ENCODE measurements at regions not wholly inside any gene's neighbourhood (a gene's known extent, or its start where the extent isn't known, plus 50 kb on each side); places are given as distances from the start of the nearest gene placed in this dataset.
"Not testable (repeated sequence)": the region's sequence is repeated elsewhere in the genome, so short reads cannot be mapped to it uniquely, and the experiment has no call there.

DNA sequence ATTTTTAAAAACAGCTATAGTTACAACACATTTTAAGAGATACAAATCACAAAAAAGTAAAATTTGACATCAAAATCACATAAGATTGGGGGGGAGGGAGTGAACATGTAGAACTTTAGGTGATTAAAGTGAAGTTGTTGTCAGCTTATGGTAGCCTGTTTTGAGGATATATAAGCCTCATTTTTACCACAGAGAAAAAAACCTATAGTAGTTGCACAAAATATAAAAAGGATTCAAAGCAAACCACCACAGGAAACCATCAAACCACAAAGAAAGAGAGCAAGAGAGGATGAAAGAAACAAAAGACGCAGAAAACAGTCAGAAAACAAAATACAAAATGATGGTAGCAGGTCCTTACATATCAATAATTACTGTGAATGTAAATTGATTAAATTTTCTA is 291.9 kb upstream of the DEPDC1 start:
- no peak for DNase-seq

DNA sequence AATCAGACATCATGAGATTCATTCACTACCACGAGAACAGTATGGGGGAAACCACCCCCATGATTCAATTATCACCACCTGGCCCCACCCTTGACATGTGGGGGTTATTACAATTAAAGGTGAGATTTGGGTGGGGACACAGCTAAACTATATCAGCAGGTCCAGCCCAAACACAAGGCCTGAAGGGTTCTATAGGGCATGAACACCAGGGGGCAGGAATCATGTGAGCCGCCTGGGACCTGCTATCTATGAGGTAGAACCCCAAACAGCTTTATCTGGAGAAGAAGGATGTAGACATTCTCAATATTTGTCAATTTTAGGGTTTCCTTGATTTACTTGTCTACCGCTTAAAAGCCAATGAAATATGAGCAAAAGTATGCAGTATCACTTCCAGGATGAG is 294.9 kb upstream of the DEPDC1 start:
- DNase-seq, result no peak

DNA sequence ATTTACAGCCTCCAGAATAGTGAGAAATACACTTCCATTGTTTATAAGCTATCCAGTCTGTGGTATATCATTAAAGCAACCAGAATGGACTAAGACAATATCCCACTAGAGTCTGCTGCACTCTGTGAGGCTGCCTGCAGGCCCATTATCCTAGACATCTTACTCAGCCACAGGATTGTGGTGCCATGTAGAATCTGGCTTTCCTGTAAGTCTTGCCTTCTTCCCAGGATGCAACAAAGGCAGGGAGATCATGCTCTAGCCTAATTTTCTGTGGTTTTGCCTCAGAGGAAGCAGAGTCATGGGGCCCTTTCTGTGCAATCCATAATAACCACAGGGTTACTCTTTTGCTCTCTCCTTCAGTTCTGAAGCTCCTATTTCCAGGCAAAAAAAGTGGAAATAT is 299.1 kb upstream of the DEPDC1 start:
- DNase-seq, result no peak

DNA sequence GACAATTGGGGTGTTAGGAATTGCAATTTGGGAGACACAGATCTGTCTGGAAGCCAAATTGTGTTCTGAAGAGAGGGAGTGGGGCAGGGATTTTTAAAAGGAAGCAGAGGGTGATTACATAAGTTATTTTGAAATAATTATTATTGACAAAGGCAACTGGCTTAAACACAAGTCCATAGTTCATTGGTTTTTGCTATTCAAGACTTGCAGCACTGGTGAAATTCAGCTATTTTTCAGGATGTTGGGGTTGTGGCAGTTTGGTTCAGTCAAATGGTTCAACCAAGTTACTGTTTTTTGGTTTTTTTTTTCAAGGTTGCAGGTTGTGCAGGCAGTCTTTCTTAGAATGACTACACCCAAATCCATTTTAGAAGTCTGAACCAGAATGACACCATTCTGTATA is 300.0 kb upstream of the DEPDC1 start:
- no peak for DNase-seq

DNA sequence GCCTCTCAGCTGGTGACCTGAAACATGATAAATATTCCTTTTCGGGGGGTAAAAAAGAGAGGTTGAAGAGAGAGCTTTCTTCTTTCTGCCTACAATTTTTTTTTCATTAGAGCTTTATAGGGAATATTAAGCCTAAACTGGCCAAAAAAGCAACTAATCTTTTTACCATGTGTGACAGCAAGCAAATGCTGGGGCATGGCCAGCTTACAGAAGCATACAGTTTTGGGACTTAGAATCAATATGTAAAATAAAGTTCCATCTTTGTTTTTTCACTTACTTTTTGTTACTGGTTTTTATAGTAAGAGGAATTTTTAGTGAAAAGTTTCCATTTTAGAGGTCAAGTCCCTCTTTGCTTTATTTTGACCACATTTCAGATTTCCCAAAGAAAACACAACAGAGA is 301.2 kb upstream of the DEPDC1 start:
- DNase-seq, result no peak

DNA sequence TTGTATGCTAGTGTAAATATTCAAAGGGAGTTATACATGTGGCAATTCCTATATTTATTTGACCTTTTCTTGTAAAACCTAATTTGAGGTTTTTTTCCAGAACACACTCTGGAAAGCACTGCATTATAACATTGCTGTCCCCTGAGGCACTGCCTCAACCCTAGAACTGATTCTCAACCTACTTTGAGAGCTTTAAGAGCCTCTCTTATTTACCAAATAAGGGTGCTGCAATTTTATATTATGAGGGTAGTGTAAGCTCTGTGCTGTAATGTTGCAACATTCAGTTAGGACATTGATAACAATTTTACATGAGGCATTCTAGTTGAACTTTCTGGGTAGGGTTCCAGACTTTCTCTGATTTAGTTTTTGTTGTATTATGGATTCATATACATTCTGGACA is 302.2 kb upstream of the DEPDC1 start:
- DNase-seq, result no peak

DNA sequence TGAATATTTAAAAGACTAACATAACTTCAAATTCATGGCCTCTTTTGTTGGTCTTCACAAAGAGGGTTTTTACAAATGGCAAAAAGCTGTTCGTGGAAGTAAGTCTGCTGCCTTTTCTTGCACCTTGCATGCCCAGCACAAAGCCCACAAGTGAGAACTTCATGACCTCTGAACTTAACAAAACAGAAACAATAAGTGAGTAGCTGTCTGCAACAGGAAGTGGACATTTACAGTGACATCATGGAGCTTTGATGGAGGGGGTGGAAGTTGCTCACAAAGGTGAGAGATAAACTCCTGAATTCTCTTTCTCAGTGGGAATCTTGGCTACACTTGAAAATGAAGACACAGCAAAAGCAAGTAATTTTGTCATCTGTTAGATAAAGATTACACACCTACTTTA is 303.3 kb upstream of the DEPDC1 start:
- DNase-seq, result no peak

DNA sequence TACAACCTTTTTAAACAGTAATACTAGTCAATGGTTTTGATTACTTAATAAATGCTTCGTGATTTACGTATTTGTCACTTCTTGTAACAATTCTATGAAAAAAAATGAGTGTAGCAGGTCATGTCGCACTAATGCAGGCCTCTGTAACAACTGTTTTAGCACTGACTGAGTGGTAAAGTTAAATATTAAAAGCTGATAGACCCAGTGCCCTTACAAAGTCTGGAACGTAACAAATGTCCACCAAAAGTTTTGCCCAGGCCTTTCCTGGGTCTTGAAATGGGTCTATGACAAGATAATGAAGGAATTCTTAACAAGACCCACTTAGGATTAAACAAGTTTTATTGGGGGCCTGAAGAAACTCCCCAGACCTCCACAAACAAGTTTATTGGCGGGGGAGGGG is 304.6 kb upstream of the DEPDC1 start:
- no peak for DNase-seq

DNA sequence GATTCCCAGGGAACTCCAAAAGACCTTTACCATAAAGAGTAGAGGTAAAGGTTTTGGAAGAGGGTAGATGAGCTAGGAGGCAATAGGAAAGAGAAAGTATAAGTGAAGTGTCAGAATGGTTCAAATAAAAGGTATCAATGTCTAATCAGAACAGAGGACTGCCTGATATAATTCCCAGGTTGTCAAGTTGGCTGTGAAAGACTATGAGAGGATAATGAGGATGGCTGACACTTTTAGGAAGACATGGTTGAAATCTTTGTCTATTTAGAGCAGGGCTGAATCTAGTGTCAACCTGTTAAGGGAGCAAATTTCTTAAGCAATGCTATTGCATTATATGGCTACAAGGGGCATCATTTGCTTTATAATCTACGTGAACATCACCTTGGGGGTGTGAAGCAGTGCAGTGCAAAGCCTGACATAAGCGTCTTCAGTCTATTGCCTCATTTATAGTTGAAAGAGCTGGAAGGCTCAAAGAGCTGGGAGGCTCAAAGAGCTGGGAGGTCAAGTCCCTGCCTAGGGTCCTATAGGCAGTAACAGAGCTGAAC is 308.3 kb upstream of the DEPDC1 start:
- no peak for DNase-seq

DNA sequence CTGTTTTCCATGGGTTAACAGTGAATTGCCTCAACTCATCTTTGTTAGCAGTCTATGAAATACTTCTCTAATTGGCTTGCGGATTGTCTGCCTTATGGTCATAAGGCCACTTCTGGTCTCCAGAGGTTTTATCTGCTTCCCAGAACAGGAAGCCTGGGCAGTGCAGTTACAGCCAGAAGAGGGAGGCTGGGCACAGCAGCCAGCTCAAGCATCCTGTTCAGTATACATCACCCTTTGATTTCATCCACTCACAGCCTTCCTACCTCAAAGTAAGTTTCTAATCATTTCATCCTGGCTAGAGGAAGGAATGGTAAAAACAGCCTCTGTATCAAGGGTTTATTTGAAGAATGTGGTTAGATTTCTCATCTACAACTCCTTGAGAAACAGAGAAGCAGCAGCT is 311.5 kb upstream of the DEPDC1 start:
- no peak for DNase-seq

DNA sequence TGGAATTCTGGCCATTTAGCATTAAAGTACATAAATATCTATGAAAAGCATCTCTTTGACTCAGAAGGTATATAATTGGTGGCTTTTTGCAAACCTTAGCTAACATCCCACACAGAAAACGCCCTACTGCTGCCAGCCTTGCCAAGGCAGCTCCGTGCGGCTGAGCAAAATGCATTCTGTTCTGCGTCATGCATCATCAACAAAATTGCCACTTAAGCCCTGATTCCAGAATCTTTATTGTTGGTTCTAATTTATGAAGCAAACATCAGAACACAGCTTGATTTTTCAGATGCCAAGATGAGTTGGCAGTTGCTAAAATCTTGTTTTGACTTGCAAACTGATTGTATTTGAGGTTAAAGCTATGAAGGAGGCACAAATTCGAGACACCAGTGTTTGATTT is 314.9 kb upstream of the DEPDC1 start:
- no peak for DNase-seq

DNA sequence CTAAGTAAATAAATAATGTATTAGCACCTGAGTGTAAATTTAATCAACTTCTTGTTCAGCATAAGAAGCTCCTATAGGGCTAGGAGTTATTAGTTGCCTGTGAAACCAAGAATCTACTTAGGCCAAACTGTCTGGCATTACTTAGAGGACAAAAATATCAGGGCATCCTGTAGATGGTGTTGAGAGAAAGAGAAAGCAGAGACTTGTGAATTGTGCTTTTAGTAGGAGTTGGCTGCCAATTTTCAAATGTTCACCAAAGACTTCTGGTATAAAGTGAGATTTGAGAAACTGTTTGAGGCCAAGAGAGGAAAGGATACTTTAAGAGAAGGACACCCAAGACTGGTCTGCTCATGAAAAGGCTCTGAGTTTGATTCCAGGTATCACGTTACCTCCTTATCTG is 315.5 kb upstream of the DEPDC1 start:
- DNase-seq, result no peak

DNA sequence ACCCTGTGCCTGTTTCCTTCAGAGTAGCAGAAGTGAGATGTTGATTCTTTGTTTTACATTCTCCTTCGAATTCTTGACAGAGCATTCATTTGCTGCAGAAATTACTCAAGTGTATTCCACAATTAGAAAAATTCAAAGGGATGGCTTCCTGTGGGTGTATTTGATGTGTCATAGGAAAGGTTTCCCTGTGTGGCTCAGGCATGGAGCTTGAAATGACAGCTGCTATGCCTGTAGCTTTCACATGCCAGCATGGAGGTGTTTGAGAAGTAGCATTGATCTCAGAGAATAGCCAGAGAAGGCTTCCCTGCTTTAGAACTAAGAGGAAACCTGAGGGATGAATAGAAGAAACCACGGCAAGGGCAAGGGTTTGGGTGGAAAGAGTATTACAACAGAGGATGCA is 317.2 kb upstream of the DEPDC1 start:
- DNase-seq, result no peak

DNA sequence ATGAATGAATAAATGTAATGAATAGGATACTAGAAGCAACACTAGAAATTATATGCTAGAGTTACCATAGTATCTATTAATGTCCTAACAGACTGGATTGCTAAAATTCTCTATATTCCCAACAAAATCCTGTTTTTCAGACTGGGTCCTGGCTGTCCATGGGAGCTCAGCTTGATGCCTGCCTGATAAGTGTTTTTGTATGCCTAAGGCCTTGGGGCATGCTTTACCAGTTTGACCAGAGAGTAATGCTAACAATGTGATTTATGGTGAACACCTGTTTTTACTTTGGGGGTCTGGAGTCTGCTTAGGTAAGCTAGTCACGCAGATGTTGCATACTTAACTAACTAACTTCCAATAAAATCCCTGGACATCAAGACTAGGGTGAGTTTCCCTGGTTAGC is 318.8 kb upstream of the DEPDC1 start:
- no peak for DNase-seq

DNA sequence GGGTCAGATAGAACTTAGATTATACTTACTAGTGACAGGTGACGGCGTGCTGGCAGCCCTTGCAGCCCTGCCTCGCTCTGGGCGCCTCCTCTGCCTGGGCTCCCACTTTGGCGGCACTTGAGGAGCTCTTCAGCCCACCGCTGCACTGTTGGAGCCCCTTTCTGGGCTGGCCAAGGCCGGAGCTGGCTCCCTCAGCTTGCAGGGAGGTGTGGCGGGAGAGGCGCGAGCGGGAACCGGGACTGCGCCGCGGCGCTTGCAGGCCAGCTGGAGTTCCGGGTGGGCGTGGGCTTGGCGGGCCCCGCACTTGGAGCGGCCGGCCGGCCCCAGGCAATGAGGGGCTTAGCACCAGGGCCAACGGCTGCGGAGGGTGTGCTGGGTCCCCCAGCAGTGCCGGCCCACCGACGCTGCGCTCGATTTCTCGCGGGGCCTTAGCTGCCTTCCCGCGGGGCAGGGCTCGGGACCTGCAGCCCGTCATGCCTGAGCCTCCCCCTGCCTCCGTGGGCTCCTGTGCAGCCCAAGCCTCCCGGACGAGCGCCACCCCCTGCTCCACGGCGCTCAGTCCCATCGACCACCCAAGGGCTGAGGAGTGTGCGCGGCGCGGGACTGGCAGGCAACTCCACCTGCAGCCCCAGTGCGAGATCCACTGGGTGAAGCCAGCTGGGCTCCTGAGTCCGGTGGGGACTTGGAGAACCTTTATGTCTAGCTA is 320.8 kb upstream of the DEPDC1 start:
- not testable (repeated sequence) for DNase-seq

DNA sequence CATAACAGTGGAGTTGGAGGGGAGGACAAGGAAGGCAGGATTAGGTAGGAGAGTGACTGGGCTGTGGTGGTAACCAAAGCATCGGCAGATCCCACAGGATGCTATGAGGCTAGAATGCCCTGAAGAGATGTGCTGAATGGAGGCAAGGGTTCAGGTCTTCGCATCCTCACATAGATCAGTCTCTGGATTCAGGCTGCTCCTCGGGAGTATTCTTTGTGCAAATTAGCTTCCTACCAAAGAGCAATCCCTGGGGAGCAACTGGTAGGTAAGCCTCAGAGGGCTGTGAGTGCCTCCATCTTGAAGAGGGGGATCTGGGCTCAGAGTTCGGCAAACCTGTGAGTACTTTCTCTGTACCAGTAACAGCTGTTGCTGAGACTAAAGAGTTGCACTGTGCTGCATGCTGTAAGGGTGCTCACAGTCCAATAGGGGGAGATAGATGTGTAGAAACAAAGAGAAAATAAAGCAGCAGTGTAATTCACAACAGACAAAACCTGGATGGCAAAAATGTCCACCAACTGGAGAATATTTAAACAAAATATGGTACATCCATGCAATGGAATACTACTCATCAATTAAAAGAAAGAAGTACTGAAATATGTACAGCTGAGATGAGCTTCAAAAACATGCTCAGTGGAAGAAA is 322.4 kb upstream of the DEPDC1 start:
- DNase-seq, result no peak

DNA sequence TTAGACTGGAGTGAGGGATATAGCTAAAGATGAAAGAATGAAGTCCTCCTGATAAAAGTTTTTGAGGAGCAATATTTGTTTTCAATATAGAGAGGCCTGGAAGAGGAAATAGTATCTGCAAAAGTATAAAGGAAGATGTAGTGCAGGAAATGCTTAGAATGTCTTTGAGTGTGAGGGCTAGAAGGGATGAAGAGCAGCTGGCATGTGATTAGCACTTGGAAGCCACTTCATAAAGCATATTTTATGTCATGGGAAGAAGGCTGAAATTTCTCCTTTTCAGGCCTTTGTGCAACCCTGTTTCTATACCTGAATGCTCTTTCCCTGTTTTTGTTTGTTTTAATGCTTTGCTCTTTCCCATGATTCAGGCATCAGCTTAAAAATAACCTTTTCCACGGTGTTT is 323.3 kb upstream of the DEPDC1 start:
- DNase-seq, result no peak

DNA sequence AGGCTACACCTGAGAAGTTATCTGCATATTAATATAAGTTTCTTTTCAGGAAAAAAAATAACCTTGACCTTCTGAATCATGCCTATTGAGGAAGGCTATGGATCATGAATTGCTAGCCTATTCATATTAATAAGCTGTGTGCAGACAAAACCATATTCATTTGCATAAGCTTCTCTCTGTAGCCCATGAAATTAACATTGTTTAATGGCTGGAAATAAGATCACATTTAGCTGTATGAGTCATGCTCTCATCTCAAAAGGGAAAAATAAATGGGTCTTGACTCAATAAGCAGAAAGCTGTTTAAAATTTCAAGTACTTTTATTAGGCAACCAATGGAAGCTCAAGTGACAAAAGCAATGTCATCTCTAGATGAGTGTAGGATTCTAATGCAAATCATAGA is 330.0 kb upstream of the DEPDC1 start:
- DNase-seq, result peak; percentile 49

DNA sequence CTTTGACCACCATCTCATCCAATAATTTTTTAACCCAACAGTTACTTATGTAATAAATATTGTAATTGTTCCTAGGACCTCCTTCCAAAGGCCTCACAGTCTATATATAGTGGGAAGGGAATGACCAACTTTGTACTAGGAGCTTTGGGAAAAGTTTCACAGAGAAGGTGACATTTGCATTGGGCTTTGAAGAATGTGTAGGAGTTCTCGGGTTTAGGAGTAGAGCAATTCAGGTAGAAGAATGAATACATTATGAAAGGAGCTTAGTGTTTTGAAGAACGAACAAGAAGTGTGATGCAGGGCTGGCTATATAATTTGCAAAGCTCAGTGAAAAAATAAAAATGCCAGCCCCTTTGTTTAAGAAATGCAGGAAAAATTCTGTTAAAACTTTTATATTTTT is 330.4 kb upstream of the DEPDC1 start:
- no peak for DNase-seq

DNA sequence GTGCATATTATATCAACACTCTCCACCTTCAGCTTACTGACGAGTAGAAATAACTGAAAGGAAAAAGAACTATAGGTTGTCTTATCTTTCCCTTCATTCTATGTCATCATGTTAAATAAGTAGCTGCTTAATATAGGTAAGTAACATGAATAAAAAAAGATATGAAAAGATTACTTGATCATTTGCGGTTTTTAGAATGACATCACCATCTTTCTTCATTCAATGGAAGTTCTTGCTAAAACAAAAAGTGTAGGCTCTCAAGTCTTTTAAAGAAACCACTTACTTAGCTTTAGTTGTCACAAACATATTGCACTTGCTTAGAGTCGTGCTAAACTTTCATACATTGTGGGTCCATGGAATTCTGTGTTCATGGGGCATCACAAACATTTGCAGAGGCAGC is 331.1 kb upstream of the DEPDC1 start:
- no peak for DNase-seq

DNA sequence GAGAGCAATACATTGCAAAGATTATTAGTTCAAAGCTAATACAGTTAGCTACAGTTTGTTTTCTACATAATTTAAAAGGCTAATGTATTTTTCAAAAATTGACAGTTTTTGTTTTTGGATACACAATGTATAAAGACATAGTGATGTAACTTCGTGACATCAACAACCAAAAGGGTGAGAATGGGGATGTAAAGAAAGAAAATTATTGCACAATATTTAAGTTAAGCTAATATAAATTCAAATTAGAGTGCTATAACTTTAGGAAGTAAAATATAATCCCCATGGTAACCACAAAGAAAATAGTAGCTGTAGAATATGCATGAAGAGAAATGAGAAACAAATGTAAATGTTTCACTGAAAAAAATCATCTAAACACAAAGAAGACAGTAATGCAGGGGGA is 334.4 kb upstream of the DEPDC1 start:
- no peak for DNase-seq

DNA sequence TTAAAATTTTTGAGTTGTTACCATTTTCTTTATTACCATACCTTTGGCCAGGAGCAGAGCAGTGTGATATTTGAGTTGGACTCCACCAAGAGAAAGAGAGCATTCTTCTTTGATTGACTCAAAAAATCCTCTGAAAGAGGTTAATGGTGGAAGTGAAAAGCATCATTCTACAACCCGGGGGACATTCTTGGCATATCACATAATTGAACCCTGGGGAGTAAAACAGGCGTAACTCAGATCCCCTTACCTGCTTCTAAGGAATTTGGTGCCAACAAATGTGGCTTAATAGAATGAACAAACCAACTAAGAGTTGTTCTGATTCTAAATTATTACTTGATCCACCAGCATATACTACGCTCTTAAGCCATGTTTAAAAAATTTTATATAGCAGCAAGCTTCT is 351.1 kb upstream of the DEPDC1 start:
- DNase-seq, result no peak

DNA sequence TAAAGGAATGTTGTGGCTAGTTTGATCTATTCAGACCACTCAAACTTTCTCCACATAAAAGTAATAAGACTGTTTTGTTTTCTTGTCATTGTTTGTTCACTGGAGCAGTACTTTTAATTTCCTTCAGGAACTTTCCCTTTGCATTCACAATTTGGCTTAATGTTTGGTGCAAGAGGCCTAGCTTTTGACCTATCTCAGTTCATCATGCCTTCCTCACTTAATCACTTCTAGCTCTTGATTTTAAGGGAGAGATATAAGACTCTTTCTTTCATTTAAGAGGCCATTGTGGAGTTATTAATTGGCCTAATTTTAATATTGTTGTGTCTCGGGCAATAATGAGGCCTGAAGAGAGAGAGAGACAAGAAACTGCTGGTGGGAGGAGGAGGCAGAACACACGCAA is 371.7 kb upstream of the DEPDC1 start:
- DNase-seq, result no peak

DNA sequence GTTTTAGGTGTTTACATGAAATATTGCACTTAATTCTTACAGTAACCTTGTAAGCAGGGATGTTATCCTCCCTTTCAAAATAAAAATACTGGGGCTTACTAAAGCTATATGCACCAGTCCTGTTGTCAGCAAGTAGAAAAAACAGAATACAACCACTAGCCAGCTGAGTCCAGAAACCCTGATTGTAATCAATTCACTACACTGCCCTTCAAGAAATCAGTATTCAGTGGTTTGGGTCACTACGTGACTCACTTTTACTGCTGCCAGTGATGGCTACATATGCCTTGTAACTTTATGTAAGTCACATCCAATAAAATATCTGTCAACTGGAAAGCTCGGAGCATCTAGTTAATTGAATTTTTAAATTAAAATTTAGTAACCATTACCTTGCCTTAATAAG is 376.3 kb upstream of the DEPDC1 start:
- DNase-seq, result no peak

Measured in NCI-H1048 (cell line).